ENCODE measurements at regions not wholly inside any gene's neighbourhood (a gene's known extent, or its start where the extent isn't known, plus 50 kb on each side); places are given as distances from the start of the nearest gene placed in this dataset.

- no peak for DNase-seq
Observed at GRCh38 chr17:72394531-72394930, 273.7 kb downstream of the SOX9 start.

- no peak for DNase-seq
Observed at GRCh38 chr17:72396121-72396520, 275.3 kb downstream of the SOX9 start.

GRCh38 chr17:72397223-72397667 is 276.4 kb downstream of the SOX9 start:
- DNase-seq = no peak

GRCh38 chr17:72397687-72398086 is 276.9 kb downstream of the SOX9 start:
- no peak for DNase-seq

- DNase-seq = no peak
Observed at GRCh38 chr17:72399023-72399607, 278.3 kb downstream of the SOX9 start.

- DNase-seq = no peak
Observed at GRCh38 chr17:72399608-72400487, 279.0 kb downstream of the SOX9 start.

GRCh38 chr17:72400488-72400827 is 279.6 kb downstream of the SOX9 start:
- DNase-seq = no peak

GRCh38 chr17:72400863-72401262 is 280.0 kb downstream of the SOX9 start:
- DNase-seq = no peak

- DNase-seq = no peak
Observed at GRCh38 chr17:72401883-72402726, 281.3 kb downstream of the SOX9 start.

GRCh38 chr17:72402727-72403210 is 281.9 kb downstream of the SOX9 start:
- DNase-seq = no peak

- no peak for DNase-seq
Observed at GRCh38 chr17:72403713-72404209, 282.9 kb downstream of the SOX9 start.

GRCh38 chr17:72404872-72405271 is 284.1 kb downstream of the SOX9 start:
- no peak for DNase-seq

- DNase-seq = no peak
Observed at GRCh38 chr17:72405662-72406230, 284.9 kb downstream of the SOX9 start.

GRCh38 chr17:72406498-72406897 is 285.7 kb downstream of the SOX9 start:
- no peak for DNase-seq

GRCh38 chr17:72407336-72407909 is 286.6 kb downstream of the SOX9 start:
- DNase-seq = peak; percentile 64 to 89

GRCh38 chr17:72407931-72408330 is 287.1 kb downstream of the SOX9 start:
- no peak for DNase-seq

- DNase-seq = no peak
Observed at GRCh38 chr17:72408641-72409040, 287.8 kb downstream of the SOX9 start.

- DNase-seq = no peak
Observed at GRCh38 chr17:72409405-72410002, 288.7 kb downstream of the SOX9 start.

- no peak for DNase-seq
Observed at GRCh38 chr17:72411124-72411563, 290.3 kb downstream of the SOX9 start.

- no peak for DNase-seq
Observed at GRCh38 chr17:72412650-72413076, 291.8 kb downstream of the SOX9 start.

- no peak for DNase-seq
Observed at GRCh38 chr17:72413077-72414031, 292.5 kb downstream of the SOX9 start.

Measured in NCI-H446 (cell line).